ENCODE measurements at regions not wholly inside any gene's neighbourhood (a gene's known extent, or its start where the extent isn't known, plus 50 kb on each side); places are given as distances from the start of the nearest gene placed in this dataset.

DNA sequence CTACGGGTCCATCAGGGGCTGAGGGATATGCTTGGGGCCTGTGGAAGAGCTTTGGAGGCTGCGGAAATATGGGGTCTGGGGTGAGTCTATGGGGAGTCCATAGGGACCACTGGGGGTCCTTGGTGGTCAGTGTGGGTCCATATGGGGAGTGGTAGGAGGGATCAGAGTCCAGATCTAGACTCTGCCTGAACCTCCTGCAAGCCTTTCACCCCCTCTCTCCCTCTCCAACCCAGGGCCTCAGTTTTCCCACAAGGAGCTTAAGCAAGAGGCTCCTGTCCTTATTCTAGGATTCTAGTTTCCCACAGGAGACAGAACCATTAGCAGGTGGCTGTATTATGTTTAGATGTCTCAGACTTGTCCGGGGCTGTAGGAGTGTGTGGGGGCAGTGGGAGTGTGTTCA, 161.9 kb upstream of the TSHZ3 start:
- TF ChIP-seq, protein P1, sequence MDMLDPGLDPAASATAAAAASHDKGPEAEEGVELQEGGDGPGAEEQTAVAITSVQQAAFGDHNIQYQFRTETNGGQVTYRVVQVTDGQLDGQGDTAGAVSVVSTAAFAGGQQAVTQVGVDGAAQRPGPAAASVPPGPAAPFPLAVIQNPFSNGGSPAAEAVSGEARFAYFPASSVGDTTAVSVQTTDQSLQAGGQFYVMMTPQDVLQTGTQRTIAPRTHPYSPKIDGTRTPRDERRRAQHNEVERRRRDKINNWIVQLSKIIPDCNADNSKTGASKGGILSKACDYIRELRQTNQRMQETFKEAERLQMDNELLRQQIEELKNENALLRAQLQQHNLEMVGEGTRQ (IDR thresholded peaks at IDR 0.05; ENCODE audit: low read depth, low read length), result no peak
- TF ChIP-seq POLR2A (IDR thresholded peaks at IDR 0.05; ENCODE audit: low read depth, low read length) (no peak), CEBPB (IDR thresholded peaks at IDR 0.05; ENCODE audit: low read depth, low read length) (no peak), MXI1 (IDR thresholded peaks at IDR 0.05; ENCODE audit: borderline replicate concordance, low read depth, low read length) (no peak), SMC3 (IDR thresholded peaks at IDR 0.05; ENCODE audit: low read depth, low read length) (no peak), RAD21 (IDR thresholded peaks at IDR 0.05; ENCODE audit: low read length) (no peak), FOS (IDR thresholded peaks at IDR 0.05; ENCODE audit: low read depth, low read length) (no peak), MAFK (IDR thresholded peaks at IDR 0.05; ENCODE audit: low read depth, low read length) (no peak)
- TF ChIP-seq, protein P2, sequence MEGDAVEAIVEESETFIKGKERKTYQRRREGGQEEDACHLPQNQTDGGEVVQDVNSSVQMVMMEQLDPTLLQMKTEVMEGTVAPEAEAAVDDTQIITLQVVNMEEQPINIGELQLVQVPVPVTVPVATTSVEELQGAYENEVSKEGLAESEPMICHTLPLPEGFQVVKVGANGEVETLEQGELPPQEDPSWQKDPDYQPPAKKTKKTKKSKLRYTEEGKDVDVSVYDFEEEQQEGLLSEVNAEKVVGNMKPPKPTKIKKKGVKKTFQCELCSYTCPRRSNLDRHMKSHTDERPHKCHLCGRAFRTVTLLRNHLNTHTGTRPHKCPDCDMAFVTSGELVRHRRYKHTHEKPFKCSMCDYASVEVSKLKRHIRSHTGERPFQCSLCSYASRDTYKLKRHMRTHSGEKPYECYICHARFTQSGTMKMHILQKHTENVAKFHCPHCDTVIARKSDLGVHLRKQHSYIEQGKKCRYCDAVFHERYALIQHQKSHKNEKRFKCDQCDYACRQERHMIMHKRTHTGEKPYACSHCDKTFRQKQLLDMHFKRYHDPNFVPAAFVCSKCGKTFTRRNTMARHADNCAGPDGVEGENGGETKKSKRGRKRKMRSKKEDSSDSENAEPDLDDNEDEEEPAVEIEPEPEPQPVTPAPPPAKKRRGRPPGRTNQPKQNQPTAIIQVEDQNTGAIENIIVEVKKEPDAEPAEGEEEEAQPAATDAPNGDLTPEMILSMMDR (conservative IDR thresholded peaks at IDR 0.05; ENCODE audit: low read depth, low read length), result no peak

Data from IMR-90 (cell line).